Prostate gland (tissue), 2 donors: ENCODE measurements at regions not wholly inside any gene's neighbourhood (a gene's known extent, or its start where the extent isn't known, plus 50 kb on each side); places are given as distances from the start of the nearest gene placed in this dataset.

Experiments
- DNase-seq: peaks from one replicate; pipeline ENCODE4 v3.0.0-alpha.2; 2019; ENCODE audit warnings: low spot score
- H3K27ac ChIP-seq, 2 donors: fragments of 200-600 bp; sonication (generic); 2 replicates each; pipeline ENCODE4 v1.5.1; 2017 to 2019
- H3K27me3 ChIP-seq: fragments of 200-600 bp; sonication (generic); replicated peaks from 2 replicates; pipeline ENCODE4 v1.5.1; 2019; ENCODE audit not compliant: insufficient read depth
- H3K36me3 ChIP-seq, 2 donors: fragments of 200-600 bp; sonication (generic); 1 replicate in 1 of 2; 2 replicates in 1 of 2; pipeline versions ENCODE4 v1.5.1 to v1.8.1; 2017 to 2019
- H3K4me1 ChIP-seq: fragments of 200-600 bp; sonication (generic); replicated peaks from 2 replicates; pipeline ENCODE4 v1.5.1; 2019
- H3K4me3 ChIP-seq, 2 donors: fragments of 200-600 bp; sonication (generic); 2 replicates each; pipeline ENCODE4 v1.5.1; 2017 to 2019
- H3K9me3 ChIP-seq: fragments of 200-600 bp; sonication (generic); 2 replicates; pipeline ENCODE4 v1.5.1; 2017
- CTCF ChIP-seq, 4 experiments: fragments of 200-600 bp in 2 of 4; fragments of 450-650 bp in 2 of 4; sonication (generic) in 2 of 4; IDR thresholded peaks; 1 replicate in 3 of 4; 2 replicates in 1 of 4; pipeline ENCODE4 v1.5.1; 2016 to 2019; ENCODE audit warnings: antibody characterized with exemption in 4 of 4, mild to moderate bottlenecking in 2 of 4, moderate library complexity in 2 of 4
- POLR2A ChIP-seq: fragments of 450-650 bp; IDR thresholded peaks from one replicate; pipeline ENCODE4 v1.6.1; 2016; ENCODE audit warnings: antibody characterized with exemption, mild to moderate bottlenecking
- POLR2AphosphoS5 ChIP-seq: sonication (generic); formaldehyde crosslinking; IDR thresholded peaks from one replicate; pipeline ENCODE4 v1.6.1; 2017; ENCODE audit warnings: antibody characterized with exemption
- WGBS: methylation state at CpG from one replicate; pipeline ENCODE4 v1.1.5; 2018; 5-methylcytosine and 5-hydroxymethylcytosine counted together
- intact Hi-C: fragments of 100-400 bp; cut with DNase I; formaldehyde crosslinking; loops from one replicate; pipeline ENCODE4 v1.14.2; 2022

- WGBS = 81% methylated on average over 8 of the region's 8 CpGs
- no peak for DNase-seq
- Histone ChIP-seq H3K36me3 (no peaks in the 10 kb centered on the region), H3K9me3 (no peaks in the 10 kb centered on the region), H3K4me3 (no peak overlapping the region), H3K27me3 (no peaks in the 10 kb centered on the region), H3K27ac (no peak overlapping the region), H3K4me1 (no peaks in the 10 kb centered on the region)
- TF ChIP-seq POLR2A = no peak
- TF ChIP-seq POLR2AphosphoS5 = no peak
- no peak for TF ChIP-seq CTCF (IDR thresholded peaks at IDR 0.05)
- intact Hi-C loops = no loop called here
Measured at GRCh38 chr20:24795436-24795835, 153.6 kb upstream of the CST7 start.

GRCh38 chr20:24796236-24796635 is 152.8 kb upstream of the CST7 start:
- no peaks in the 10 kb centered on the region for H3K36me3 ChIP-seq
- TF ChIP-seq POLR2A = no peak
- TF ChIP-seq POLR2AphosphoS5 = no peak
- TF ChIP-seq CTCF (IDR thresholded peaks at IDR 0.05) = no peak
- DNase-seq = no peak
- H3K9me3 ChIP-seq = no peaks in the 10 kb centered on the region
- H3K4me3 ChIP-seq = no peak overlapping the region
- WGBS = 94% methylated on average over 9 of the region's 9 CpGs
- H3K27me3 ChIP-seq = no peaks in the 10 kb centered on the region
- H3K27ac ChIP-seq = no peak overlapping the region
- intact Hi-C loops = no loop called here
- no peaks in the 10 kb centered on the region for H3K4me1 ChIP-seq

- intact Hi-C loops = no loop called here
- Histone ChIP-seq H3K27ac (no peak overlapping the region), H3K9me3 (no peaks in the 10 kb centered on the region), H3K4me1 (no peaks in the 10 kb centered on the region), H3K27me3 (no peaks in the 10 kb centered on the region), H3K36me3 (no peaks in the 10 kb centered on the region), H3K4me3 (no peak overlapping the region)
- TF ChIP-seq POLR2AphosphoS5 (no peak), CTCF (IDR thresholded peaks at IDR 0.05) (no peak), POLR2A (no peak)
- DNase-seq = no peak
- 61% methylated on average over 6 of the region's 6 CpGs for WGBS
Measured at GRCh38 chr20:24797113-24797512, 152.0 kb upstream of the CST7 start.

- H3K27ac ChIP-seq = no peak overlapping the region
- no peak overlapping the region for H3K4me3 ChIP-seq
- no peaks in the 10 kb centered on the region for H3K9me3 ChIP-seq
- no peaks in the 10 kb centered on the region for H3K4me1 ChIP-seq
- TF ChIP-seq POLR2A = no peak
- TF ChIP-seq POLR2AphosphoS5 = no peak
- TF ChIP-seq CTCF (IDR thresholded peaks at IDR 0.05) = no peak
- DNase-seq = no peak
- no peaks in the 10 kb centered on the region for H3K27me3 ChIP-seq
- H3K36me3 ChIP-seq = no peaks in the 10 kb centered on the region
- WGBS = 89% methylated on average over 18 of the region's 19 CpGs
- intact Hi-C loops = no loop called here
Measured at GRCh38 chr20:24797745-24798655, 151.1 kb upstream of the CST7 start.
